OCI-LY7 (cell line): ENCODE measurements at regions not wholly inside any gene's neighbourhood (a gene's known extent, or its start where the extent isn't known, plus 50 kb on each side); places are given as distances from the start of the nearest gene placed in this dataset.

Experiments used
- BruUV-seq: library from RNA; stranded (reverse); fragments of 400-500 nt; replicated peaks from 2 replicates; lab custom pipeline; 2021; lab: Mats Ljungman, UMichigan
- CTCF ChIA-PET: fragments of 300-600 bp; sonication (Branson Sonifier 250); formaldehyde crosslinking; loops from one replicate; lab custom pipeline; 2022; ENCODE audit warnings: antibody characterized with exemption; ENCODE audit not compliant: unreplicated experiment; lab: Charles Lee
- POLR2A ChIA-PET: fragments of 300-600 bp; sonication (Branson Sonifier 250); formaldehyde crosslinking; loops from one replicate; lab custom pipeline; 2022; ENCODE audit warnings: antibody characterized with exemption; lab: Charles Lee
- DNase-seq: peaks from one replicate; pipeline ENCODE4 v3.0.0-alpha.2; 2015; ENCODE audit warnings: low spot score
- H2AFZ ChIP-seq: fragments of 200-600 bp; sonication (generic), shearing (Covaris generic); 2 replicates; pipeline ENCODE4 v1.6.1; 2014; ENCODE audit warnings: mild to moderate bottlenecking, antibody characterized with exemption, low read length, moderate library complexity
- H3K27ac ChIP-seq: fragments of 200-600 bp; sonication (generic); 2 replicates; pipeline ENCODE4 v1.5.1; 2014; ENCODE audit warnings: mixed run types, low read depth, mild to moderate bottlenecking, moderate library complexity, low read length, inconsistent platforms; ENCODE audit not compliant: poor library complexity, severe bottlenecking
- H3K36me3 ChIP-seq: fragments of 200-600 bp; sonication (generic); 2 replicates; pipeline ENCODE4 v1.6.1; 2014; ENCODE audit warnings: mild to moderate bottlenecking, antibody characterized with exemption, low read length, moderate library complexity, mixed read lengths; ENCODE audit not compliant: insufficient read depth
- H3K4me1 ChIP-seq: fragments of 200-600 bp; sonication (generic); 2 replicates; pipeline ENCODE4 v1.5.1; 2014; ENCODE audit warnings: mild to moderate bottlenecking, low read length; ENCODE audit not compliant: insufficient read depth, poor library complexity, severe bottlenecking
- H3K4me2 ChIP-seq: fragments of 200-600 bp; sonication (generic); 2 replicates; pipeline ENCODE4 v1.6.1; 2014; ENCODE audit warnings: mild to moderate bottlenecking, low read length
- H3K4me3 ChIP-seq: fragments of 200-600 bp; sonication (generic); 2 replicates; pipeline ENCODE4 v1.5.1; 2014; ENCODE audit warnings: mild to moderate bottlenecking, low read depth, low read length; ENCODE audit not compliant: poor library complexity, severe bottlenecking
- H3K79me2 ChIP-seq: fragments of 200-600 bp; sonication (generic); 2 replicates; pipeline ENCODE4 v1.6.1; 2016; ENCODE audit warnings: low read depth, mild to moderate bottlenecking, low read length, moderate library complexity, mixed read lengths; ENCODE audit not compliant: insufficient read depth
- H3K9me2 ChIP-seq: fragments of 200-600 bp; sonication (generic); 2 replicates; pipeline ENCODE4 v1.6.1; 2016; ENCODE audit warnings: mild to moderate bottlenecking, low read length, mixed read lengths; ENCODE audit not compliant: insufficient read depth
- H3K9me3 ChIP-seq: fragments of 200-600 bp; sonication (generic); 2 replicates; pipeline ENCODE4 v1.6.1; 2014; ENCODE audit warnings: mild to moderate bottlenecking, mixed run types, low read length, mixed read lengths
- H4K20me1 ChIP-seq: fragments of 200-600 bp; sonication (generic); 2 replicates; pipeline ENCODE4 v1.6.1; 2014; ENCODE audit warnings: mild to moderate bottlenecking, antibody characterized with exemption, low read length, moderate library complexity, mixed read lengths; ENCODE audit not compliant: insufficient read depth
- EZH2phosphoT487 ChIP-seq: fragments of 200-600 bp; sonication (generic); IDR thresholded peaks from 2 replicates; pipeline ENCODE4 v1.6.1; 2018; ENCODE audit warnings: low read depth, borderline replicate concordance, mild to moderate bottlenecking, mixed run types, antibody characterized with exemption, low read length, moderate library complexity, mixed read lengths
- intact Hi-C: fragments of 100-400 bp; cut with micrococcal nuclease; formaldehyde crosslinking; loops from one replicate; pipeline ENCODE4 v1.10.0; 2022; ENCODE audit not compliant: unreplicated experiment
- TF ChIP-seq, protein P1 (sequence below): fragments of 200-600 bp; sonication (generic); conservative IDR thresholded peaks from 2 replicates; pipeline ENCODE4 v1.5.1; 2014; ENCODE audit warnings: mild to moderate bottlenecking, antibody characterized with exemption, low read length, moderate library complexity, mixed read lengths

DNA sequence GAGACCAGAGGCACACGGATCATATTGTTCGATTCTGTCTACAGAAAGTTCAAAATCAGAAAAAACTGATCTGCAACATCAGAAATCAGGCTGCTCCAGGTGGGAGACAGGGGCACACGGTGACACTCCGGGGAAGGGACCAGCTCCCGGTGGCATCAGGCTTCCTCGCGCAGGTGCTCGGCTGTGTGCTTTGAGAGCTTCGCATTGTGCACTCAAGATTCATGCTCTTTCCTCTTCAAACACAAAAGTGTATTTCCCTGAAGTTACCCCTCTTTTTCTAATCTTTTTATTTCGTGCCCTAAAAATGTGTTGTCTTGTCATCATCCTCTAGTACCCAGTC is 108.1 kb downstream of the DLL1 start:
- Histone ChIP-seq H3K9me2 (no peaks in the 10 kb centered on the region), H3K9me3 (peaks cover 6% of the 10 kb centered on the region; the same call in 1 of the 2 replicates), H3K27ac (no peak overlapping the region), H3K4me1 (no peaks in the 10 kb centered on the region), H3K4me3 (no peak overlapping the region), H4K20me1 (no peaks in the 10 kb centered on the region), H2AFZ (no peak overlapping the region), H3K79me2 (no peaks in the 10 kb centered on the region), H3K36me3 (no peaks in the 10 kb centered on the region), H3K4me2 (no peak overlapping the region)
- TF ChIP-seq EZH2phosphoT487: no peak
- TF ChIP-seq, protein P1, sequence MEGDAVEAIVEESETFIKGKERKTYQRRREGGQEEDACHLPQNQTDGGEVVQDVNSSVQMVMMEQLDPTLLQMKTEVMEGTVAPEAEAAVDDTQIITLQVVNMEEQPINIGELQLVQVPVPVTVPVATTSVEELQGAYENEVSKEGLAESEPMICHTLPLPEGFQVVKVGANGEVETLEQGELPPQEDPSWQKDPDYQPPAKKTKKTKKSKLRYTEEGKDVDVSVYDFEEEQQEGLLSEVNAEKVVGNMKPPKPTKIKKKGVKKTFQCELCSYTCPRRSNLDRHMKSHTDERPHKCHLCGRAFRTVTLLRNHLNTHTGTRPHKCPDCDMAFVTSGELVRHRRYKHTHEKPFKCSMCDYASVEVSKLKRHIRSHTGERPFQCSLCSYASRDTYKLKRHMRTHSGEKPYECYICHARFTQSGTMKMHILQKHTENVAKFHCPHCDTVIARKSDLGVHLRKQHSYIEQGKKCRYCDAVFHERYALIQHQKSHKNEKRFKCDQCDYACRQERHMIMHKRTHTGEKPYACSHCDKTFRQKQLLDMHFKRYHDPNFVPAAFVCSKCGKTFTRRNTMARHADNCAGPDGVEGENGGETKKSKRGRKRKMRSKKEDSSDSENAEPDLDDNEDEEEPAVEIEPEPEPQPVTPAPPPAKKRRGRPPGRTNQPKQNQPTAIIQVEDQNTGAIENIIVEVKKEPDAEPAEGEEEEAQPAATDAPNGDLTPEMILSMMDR: no peak
- intact Hi-C loops: no loop called here
- CTCF ChIA-PET: no interaction called here
- no peak for DNase-seq
- no TSS peak for BruUV-seq
- POLR2A ChIA-PET: no interaction called here

- Histone ChIP-seq H3K4me3 (no peak overlapping the region), H4K20me1 (no peaks in the 10 kb centered on the region), H3K4me2 (no peak overlapping the region), H3K27ac (no peak overlapping the region), H2AFZ (no peak overlapping the region), H3K36me3 (no peaks in the 10 kb centered on the region), H3K79me2 (no peaks in the 10 kb centered on the region), H3K4me1 (no peaks in the 10 kb centered on the region), H3K9me2 (no peaks in the 10 kb centered on the region), H3K9me3 (peaks cover 6% of the 10 kb centered on the region; the same call in 1 of the 2 replicates)
- intact Hi-C loops: no loop called here
- no peak for DNase-seq
- BruUV-seq: no TSS peak
- no peak for TF ChIP-seq EZH2phosphoT487
- TF ChIP-seq, protein P1: no peak
- ChIA-PET CTCF (no interaction called here), POLR2A (interaction anchor here (1.3 kb wide), 1 partner anchor 392 kb away, joined by 3 read pairs; no protein-coding TSS in a partner anchor)
Observed at GRCh38 chr6:170182093-170182780, 108.6 kb downstream of the DLL1 start.

DNA sequence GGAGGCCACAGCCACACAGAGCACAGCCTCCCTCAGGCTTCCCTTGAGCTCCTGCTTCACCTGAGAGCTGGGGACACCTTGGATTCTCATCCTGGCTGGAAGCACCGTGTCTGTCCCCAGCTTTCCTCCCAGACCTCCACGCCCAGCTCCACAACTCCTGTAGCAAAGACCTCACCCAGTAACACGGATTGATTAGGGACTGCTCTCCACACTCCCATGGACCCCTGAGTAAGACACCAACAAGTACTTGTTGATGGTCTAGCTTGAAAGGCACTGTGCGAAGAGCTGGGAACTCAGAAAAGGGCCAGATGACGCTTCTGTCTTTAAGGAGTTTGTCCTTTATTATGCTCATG is 109.6 kb downstream of the DLL1 start:
- Histone ChIP-seq H3K9me2 (no peaks in the 10 kb centered on the region), H4K20me1 (no peaks in the 10 kb centered on the region), H3K36me3 (no peaks in the 10 kb centered on the region), H2AFZ (no peak overlapping the region), H3K9me3 (peaks cover 6% of the 10 kb centered on the region; the same call in 1 of the 2 replicates), H3K4me1 (no peaks in the 10 kb centered on the region), H3K4me3 (no peak overlapping the region), H3K79me2 (no peaks in the 10 kb centered on the region), H3K27ac (no peak overlapping the region), H3K4me2 (no peak overlapping the region)
- DNase-seq: no peak
- intact Hi-C loops: no loop called here
- BruUV-seq: no TSS peak
- ChIA-PET CTCF (no interaction called here), POLR2A (interaction anchor here (1.3 to 1.7 kb wide), 2 partner anchors 19 to 391 kb away, joined by 3 to 4 read pairs; no protein-coding TSS in a partner anchor)
- TF ChIP-seq EZH2phosphoT487: no peak
- TF ChIP-seq, protein P1: no peak
